ENCODE measurements at regions not wholly inside any gene's neighbourhood (a gene's known extent, or its start where the extent isn't known, plus 50 kb on each side); places are given as distances from the start of the nearest gene placed in this dataset.

DNA sequence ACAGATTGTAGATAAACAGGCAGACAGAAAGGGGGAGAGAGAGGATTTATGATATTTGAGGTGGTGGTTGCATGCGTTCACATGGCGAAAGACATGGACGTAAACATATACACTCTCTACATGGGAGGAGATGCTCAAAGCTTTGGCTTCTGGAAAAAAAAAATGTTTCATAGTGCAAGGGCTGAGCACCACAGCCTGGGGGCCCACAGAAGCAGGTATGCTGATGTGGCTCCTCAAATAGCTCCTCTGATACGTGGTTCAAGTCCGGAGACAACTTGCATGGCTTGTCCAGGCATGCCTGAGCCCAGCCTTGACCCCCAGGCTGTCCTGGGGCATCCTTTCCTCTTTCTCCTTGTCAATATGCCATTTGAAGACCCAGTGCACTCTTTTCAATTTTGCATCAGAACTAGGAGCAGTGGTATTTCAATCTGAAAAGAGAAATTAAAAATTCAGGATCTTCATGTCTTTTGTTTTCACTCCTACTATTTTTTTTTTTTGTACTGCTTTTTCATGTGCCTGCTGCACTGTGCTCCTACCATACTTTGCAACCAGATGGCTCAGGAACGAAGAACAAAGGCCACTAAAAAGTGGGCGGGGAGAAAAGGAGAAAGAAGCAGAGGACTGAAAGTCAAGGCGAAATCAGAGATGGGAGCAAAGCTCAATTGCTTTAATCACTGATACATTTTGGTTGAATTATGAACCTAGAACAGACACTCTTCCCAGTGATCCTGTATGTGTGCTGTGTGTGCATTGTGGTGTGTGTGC lies 495.7 kb upstream of the TCF4 start:
- ATAC-seq (ENCODE audit: low read depth) = peak; percentile 52
- Histone ChIP-seq H3K79me1 (ENCODE audit: low read depth in 1 of 2, low read length in 2 of 2) (peaks cover 0 to 3% of the 10 kb centered on the region in 2 experiments; a peak in 2 of 4 replicates), H3K9me3 (ENCODE audit: control insufficient read depth, insufficient read depth, low read length) (no peaks in the 10 kb centered on the region), H2BK120ac (ENCODE audit: low read depth, low read length) (peak overlapping the region; percentile 98), H3K27ac (ENCODE audit: insufficient read depth, low read length) (peak overlapping the region; percentile 46; the same call in 1 of the 2 replicates), H3K4me2 (ENCODE audit: low read depth, low read length) (peak overlapping the region; percentile 0; the same call in 1 of the 2 replicates), H3K56ac (ENCODE audit: extremely low read depth, insufficient read depth, low read length) (peak overlapping the region; percentile 7; the same call in 1 of the 2 replicates), H3K4me1 (ENCODE audit: control insufficient read depth, insufficient read depth, low read length) (peaks cover 11% of the 10 kb centered on the region), H2BK5ac (ENCODE audit: low read depth, low read length, poor library complexity, severe bottlenecking) (peak overlapping the region; percentile 32), H3K18ac (ENCODE audit: low read depth, low read length) (peak overlapping the region; percentile 91), H4K20me1 (ENCODE audit: insufficient read depth, low read length) (no peaks in the 10 kb centered on the region), H3K23ac (ENCODE audit: low read depth, low read length) (peak overlapping the region; percentile 91), H3K27me3 (ENCODE audit: control insufficient read depth, insufficient read depth, low read length) (no peaks in the 10 kb centered on the region), H3K9me1 (ENCODE audit: insufficient read depth, low read length) (peaks cover 8% of the 10 kb centered on the region), H3K4me3 (ENCODE audit: insufficient read depth, low read depth, low read length) (no peak overlapping the region), H2BK20ac (ENCODE audit: low read depth, low read length) (peak overlapping the region; percentile 96), H4K5ac (ENCODE audit: low read depth, low read length) (peak overlapping the region; percentile 84), H3K9ac (ENCODE audit: low read depth, low read length) (peak overlapping the region; percentile 1; the same call in 1 of the 2 replicates), H4K8ac (ENCODE audit: low read depth in 2 of 2, low read length in 2 of 2) (peak overlapping the region; percentile 22 to 95), H3K36me3 (ENCODE audit: control insufficient read depth, insufficient read depth, low read length) (no peaks in the 10 kb centered on the region), H2AK5ac (ENCODE audit: low read depth, low read length) (peak overlapping the region; percentile 90; the same call in 1 of the 2 replicates), H4K91ac (ENCODE audit: insufficient read depth, low read depth, low read length) (peak overlapping the region; percentile 88), H2BK15ac (ENCODE audit: low read depth, low read length) (peak overlapping the region; percentile 91; the same call in 2 of the 3 replicates), H2AK9ac (replicated peaks; ENCODE audit: low read depth, low read length, poor library complexity) (peak overlapping the region; percentile 59), H3K4ac (ENCODE audit: low read depth, low read length) (peak overlapping the region; percentile 97), H2AFZ (replicated peaks; ENCODE audit: low read length, poor library complexity) (peak overlapping the region; percentile 74), H3K14ac (replicated peaks; ENCODE audit: low read depth, low read length) (peak overlapping the region; percentile 93)
- BruUV-seq (replicated peaks) = no TSS peak
- peak; percentile 20 for DNase-seq
- dilution Hi-C loops (cut with HindIII; ENCODE audit: low sequenced_read_pairs, unreplicated experiment) (no loop called here), in situ Hi-C loops (cut with MboI; ENCODE audit: low sequenced_read_pairs) (no loop called here), intact Hi-C loops (cut with micrococcal nuclease) (loop anchor here (5.0 to 10.0 kb wide), 3 partner anchors 299 to 496 kb away; partner anchors contain the start of gene TCF4)
- WGBS, 2 experiments (ENCODE audit: extremely low coverage in 2 of 2, insufficient read length in 1 of 2) = 20% methylated on average over 1 of the region's 8 CpGs; no CpG with 5 or more reads in 1 of the 2 experiments
- ChIA-PET POLR2A (ENCODE audit: unreplicated experiment) (no interaction called here), CTCF (interaction anchor here (0.7 kb wide), 1 partner anchor 69 kb away, joined by 3 read pairs; no protein-coding TSS in a partner anchor)
- TF ChIP-seq NFE2L2 (IDR thresholded peaks at IDR 0.05; ENCODE audit: low read depth, low read length) (no peak), BHLHE40 (IDR thresholded peaks at IDR 0.05; ENCODE audit: low read depth, low read length) (no peak), POLR2A (IDR thresholded peaks at IDR 0.05; ENCODE audit: low read depth, low read length) (no peak), CEBPB (IDR thresholded peaks at IDR 0.05; ENCODE audit: low read depth, low read length) (no peak), MXI1 (IDR thresholded peaks at IDR 0.05; ENCODE audit: borderline replicate concordance, low read depth, low read length) (no peak), SMC3 (IDR thresholded peaks at IDR 0.05; ENCODE audit: low read depth, low read length) (no peak), RCOR1 (IDR thresholded peaks at IDR 0.05; ENCODE audit: insufficient replicate concordance, low read length) (no peak), MAFK (IDR thresholded peaks at IDR 0.05; ENCODE audit: low read depth, low read length) (no peak), RAD21 (IDR thresholded peaks at IDR 0.05; ENCODE audit: low read length) (no peak), RFX5 (IDR thresholded peaks at IDR 0.05; ENCODE audit: low read depth, low read length) (no peak), MAZ (IDR thresholded peaks at IDR 0.05; ENCODE audit: borderline replicate concordance, low read depth, low read length) (no peak), CHD1 (IDR thresholded peaks at IDR 0.05; ENCODE audit: low read depth, low read length) (no peak)
- TF ChIP-seq, protein P1, sequence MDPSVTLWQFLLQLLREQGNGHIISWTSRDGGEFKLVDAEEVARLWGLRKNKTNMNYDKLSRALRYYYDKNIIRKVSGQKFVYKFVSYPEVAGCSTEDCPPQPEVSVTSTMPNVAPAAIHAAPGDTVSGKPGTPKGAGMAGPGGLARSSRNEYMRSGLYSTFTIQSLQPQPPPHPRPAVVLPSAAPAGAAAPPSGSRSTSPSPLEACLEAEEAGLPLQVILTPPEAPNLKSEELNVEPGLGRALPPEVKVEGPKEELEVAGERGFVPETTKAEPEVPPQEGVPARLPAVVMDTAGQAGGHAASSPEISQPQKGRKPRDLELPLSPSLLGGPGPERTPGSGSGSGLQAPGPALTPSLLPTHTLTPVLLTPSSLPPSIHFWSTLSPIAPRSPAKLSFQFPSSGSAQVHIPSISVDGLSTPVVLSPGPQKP (IDR thresholded peaks at IDR 0.05; ENCODE audit: borderline replicate concordance, low read depth, low read length) = no peak
- TF ChIP-seq, protein P2, sequence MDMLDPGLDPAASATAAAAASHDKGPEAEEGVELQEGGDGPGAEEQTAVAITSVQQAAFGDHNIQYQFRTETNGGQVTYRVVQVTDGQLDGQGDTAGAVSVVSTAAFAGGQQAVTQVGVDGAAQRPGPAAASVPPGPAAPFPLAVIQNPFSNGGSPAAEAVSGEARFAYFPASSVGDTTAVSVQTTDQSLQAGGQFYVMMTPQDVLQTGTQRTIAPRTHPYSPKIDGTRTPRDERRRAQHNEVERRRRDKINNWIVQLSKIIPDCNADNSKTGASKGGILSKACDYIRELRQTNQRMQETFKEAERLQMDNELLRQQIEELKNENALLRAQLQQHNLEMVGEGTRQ (IDR thresholded peaks at IDR 0.05; ENCODE audit: low read depth, low read length) = no peak

All from IMR-90 (cell line).